GM12892 (cell line): ENCODE measurements at regions not wholly inside any gene's neighbourhood (a gene's known extent, or its start where the extent isn't known, plus 50 kb on each side); places are given as distances from the start of the nearest gene placed in this dataset.

ENCODE experiments used
- POLR2A ChIP-seq: IDR thresholded peaks from 2 replicates; pipeline ENCODE4 v1.6.1; 2011; ENCODE audit warnings: low read depth, low read length, control low read depth
- POLR2AphosphoS5 ChIP-seq: IDR thresholded peaks from 2 replicates; pipeline ENCODE4 v1.6.1; 2011; ENCODE audit warnings: low read depth, low read length, control low read depth
- TAF1 ChIP-seq: IDR thresholded peaks from 2 replicates; pipeline ENCODE4 v1.6.1; 2011; ENCODE audit warnings: low read depth, mild to moderate bottlenecking, control low read depth, low read length, borderline replicate concordance

DNA sequence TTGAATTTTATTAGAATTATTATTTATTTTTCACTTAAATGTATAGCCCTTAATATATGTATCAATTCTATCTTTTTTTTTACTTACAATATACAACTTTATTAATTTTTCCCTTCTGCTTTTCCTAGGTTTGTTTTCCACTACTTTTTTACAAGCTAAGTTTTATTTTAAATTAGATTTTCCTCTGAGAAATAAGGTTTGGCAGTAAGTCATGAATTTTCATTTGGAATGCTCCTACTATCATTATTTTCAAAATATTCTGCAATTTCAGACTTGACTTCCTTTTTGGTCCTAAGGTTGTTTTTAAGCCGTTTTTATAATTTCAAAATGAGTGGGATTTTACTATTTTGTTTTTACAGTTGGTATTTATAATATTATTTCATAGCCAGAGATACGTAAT, 222.8 kb upstream of the PIEZO2 start:
- TF ChIP-seq POLR2A (no peak), TAF1 (no peak), POLR2AphosphoS5 (no peak)
